Hematopoietic multipotent progenitor cell treated with erythropoietin and hydrocortisone succinate and interleukin-3 and kit ligand, for 8 days (in vitro differentiated cells): ENCODE measurements at regions not wholly inside any gene's neighbourhood (a gene's known extent, or its start where the extent isn't known, plus 50 kb on each side); places are given as distances from the start of the nearest gene placed in this dataset.
"Not testable (repeated sequence)": the region's sequence is repeated elsewhere in the genome, so short reads cannot be mapped to it uniquely, and the experiment has no call there.

Experiments used
- DNase-seq: peaks from one replicate; pipeline ENCODE4 v3.0.0-alpha.2; 2015

DNA sequence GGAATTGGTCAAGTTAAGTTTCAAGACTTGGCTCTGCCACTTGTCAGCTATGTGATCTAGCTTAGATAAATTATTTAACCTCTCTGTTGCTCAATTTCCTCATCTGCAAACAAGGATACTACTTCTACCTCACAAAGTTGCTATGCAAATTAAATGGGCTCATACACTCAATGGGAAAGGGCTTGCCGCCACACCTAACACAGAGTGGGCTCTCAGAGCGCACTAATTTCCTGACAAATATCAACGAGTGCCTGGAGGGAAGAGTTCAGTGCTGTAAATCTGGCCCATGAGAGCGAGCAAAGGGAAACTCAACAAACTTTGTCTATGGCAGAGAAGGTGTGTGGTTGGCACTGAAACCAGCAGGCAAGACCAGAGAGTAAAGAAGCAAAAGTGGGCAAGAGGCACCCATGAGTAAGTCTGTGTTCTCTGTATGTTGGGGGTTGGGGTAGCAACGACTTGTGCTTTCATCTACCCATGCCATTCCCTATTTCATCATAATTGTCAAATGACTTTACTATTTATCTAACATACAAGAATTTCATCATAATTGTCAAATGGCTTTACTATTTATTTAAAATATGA is 60.7 kb upstream of the PHF21A start:
- no peak for DNase-seq

DNA sequence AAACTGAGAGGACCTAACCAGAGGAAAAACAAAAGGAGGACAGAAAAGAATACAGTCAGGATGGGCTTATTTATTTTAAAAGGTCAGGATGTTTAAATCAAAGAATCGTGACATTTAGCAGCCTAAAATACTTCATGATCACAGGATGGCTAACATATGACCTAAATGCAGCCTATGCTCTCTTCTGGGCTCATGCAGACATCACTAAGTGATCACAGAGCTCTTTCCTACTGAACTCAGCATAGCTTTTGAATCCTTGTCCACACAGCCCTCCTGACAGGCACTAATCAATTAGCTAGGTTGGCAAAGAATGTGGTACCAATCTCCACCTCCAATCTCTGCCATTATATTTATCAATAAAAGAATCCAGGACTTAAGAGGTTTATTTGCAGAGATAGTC is 60.1 kb upstream of the PHF21A start:
- DNase-seq: no peak

DNA sequence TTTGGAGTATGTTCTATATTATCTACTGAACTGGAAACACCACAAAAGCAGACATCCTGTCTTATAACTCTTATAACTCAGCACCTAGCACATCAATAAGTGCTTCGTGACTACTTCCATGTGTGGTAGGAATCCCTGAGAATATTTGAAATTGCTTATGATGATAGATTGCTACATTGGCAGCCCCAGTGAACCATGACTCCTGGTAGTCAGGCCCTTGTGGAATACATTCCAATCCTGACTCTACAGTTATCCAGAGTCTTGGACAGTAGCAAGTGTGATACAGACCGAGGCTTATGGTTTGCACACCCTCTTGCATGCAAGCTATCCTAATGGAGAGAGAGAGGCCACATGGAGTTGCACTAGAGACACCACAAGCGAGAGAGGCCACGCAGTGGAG is 59.5 kb upstream of the PHF21A start:
- no peak for DNase-seq

DNA sequence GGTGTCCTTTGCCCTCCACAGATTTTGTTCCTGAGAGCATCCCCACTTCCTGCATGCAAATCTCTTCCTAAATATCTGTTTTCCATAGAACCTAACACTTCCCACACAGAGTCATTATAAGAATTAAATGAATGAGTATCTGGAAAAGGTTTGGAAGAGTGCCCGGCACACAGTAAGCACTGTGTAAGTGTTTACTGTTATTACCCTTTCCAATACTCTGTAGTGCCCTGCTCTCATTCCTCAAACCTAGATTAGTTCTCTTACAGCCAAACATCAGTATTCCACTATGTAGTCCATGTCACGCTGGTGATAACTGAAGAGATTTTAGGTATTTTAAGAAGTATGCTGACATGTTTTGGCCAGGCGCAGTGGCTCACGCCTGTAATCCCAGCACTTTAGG is 57.3 kb upstream of the PHF21A start:
- no peak for DNase-seq

DNA sequence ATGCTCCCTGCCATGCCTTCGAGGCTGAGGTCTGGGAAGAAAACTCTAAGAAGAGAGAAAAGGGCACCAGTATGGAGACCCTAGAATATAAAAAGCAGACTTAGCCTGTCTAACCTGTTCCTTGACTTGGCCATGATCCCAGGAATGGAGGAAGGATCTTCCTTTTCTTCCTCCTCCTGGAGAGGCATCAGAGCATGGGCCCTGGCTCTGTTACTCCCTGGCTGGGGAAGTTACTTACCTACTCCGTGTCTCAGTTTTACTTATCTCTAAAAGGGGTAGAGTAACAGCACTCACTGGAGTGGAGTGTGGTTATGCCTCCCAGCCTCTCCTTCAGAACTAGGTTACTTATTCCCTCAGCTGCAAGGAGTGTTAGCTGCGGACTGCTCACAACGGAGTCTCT is 55.2 kb upstream of the PHF21A start:
- no peak for DNase-seq

DNA sequence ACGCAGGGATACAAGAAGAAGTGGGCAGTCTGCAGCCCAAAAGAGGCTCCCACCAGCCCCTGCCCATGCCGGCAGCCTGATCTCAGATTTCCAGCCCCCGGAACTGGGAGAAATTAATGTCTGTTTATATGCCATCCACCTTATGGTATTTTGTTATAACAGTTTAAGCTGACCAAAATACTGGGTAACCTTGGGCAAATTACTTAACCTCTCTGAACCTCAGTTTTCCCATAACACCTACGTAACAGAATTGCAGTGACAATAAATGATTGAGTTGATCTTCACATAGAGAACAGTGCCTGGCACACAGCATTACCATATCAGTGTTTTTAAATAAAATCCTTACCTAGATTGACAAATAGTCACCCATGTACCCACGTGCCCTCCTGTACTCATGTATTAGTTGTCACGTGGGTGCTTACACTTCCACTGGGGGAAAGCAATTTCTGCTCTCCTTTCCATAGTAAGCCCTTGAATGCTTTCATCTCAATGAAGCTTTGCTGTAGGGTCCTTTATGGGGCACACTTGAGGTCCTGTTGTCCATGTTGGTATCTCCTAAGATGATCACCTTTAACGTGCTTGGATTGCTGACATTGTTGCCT is 54.2 kb upstream of the PHF21A start:
- no peak for DNase-seq

DNA sequence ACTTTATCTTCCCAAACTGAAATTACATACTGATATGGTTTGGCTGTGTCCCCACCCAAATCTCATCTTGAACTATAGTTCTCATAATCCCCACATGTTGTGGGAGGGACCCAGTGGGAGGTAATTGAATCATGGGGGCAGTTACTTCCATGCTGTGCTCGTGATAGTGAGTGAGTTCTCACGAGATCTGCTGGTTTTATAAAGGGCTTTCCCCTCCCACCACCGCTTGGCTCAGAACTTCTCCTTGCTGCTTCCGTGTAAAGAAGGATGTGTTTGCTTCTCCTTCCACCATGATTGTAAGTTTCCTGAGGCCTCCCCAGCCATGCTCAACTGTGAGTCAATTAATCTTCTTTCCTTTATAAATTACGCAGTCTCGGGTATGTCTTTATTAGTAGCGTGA is 50.4 kb upstream of the PHF21A start:
- DNase-seq: not testable (repeated sequence)
